H1 (cell line): ENCODE measurements at regions not wholly inside any gene's neighbourhood (a gene's known extent, or its start where the extent isn't known, plus 50 kb on each side); places are given as distances from the start of the nearest gene placed in this dataset.

Experiments used
- CTCF ChIA-PET: fragments of 300-600 bp; sonication (Branson Sonifier 250); formaldehyde crosslinking; loops from one replicate; lab custom pipeline; 2021; ENCODE audit not compliant: partially characterized antibody; lab: Charles Lee
- POLR2A ChIA-PET: fragments of 300-600 bp; sonication (Branson Sonifier 250); formaldehyde crosslinking; loops from one replicate; lab custom pipeline; 2021; ENCODE audit warnings: inconsistent platforms; ENCODE audit not compliant: partially characterized antibody; lab: Charles Lee
- DNase-seq, 2 experiments: peaks; one replicate each; pipeline versions ENCODE4 v3.0.0 to v3.0.0-alpha.2; 2010 to 2022; ENCODE audit warnings: low spot score in 2 of 2, low read depth in 1 of 2, mixed read lengths in 1 of 2
- FAIRE-seq: peaks from 2 replicates; lab custom pipeline; 2011; peaks lifted over from hg19 to GRCh38; lab: Jason Lieb, UNC
- H2AFZ ChIP-seq: 2 replicates; pipeline ENCODE4 v1.8.1; 2012; ENCODE audit warnings: low read length, inconsistent platforms
- H2AK5ac ChIP-seq: 2 replicates; pipeline ENCODE4 v1.6.1; 2013; ENCODE audit warnings: low read depth, low read length
- H2BK120ac ChIP-seq: replicated peaks from 2 replicates; pipeline ENCODE3; 2013; ENCODE audit warnings: low read depth, low read length, inconsistent platforms
- H2BK12ac ChIP-seq: 2 replicates; pipeline ENCODE4 v1.6.1; 2013; ENCODE audit warnings: low read depth, low read length
- H2BK15ac ChIP-seq: 2 replicates; pipeline ENCODE4 v1.6.1; 2013; ENCODE audit warnings: low read length
- H2BK20ac ChIP-seq: 2 replicates; pipeline ENCODE4 v1.6.1; 2013; ENCODE audit warnings: low read length
- H2BK5ac ChIP-seq: 2 replicates; pipeline ENCODE4 v1.6.1; 2013; ENCODE audit warnings: low read depth, low read length
- H3K14ac ChIP-seq: 2 replicates; pipeline ENCODE4 v1.6.1; 2013; ENCODE audit warnings: inconsistent platforms; ENCODE audit not compliant: insufficient read length
- H3K18ac ChIP-seq: 2 replicates; pipeline ENCODE4 v1.6.1; 2013; ENCODE audit warnings: low read length; ENCODE audit errors: extremely low read depth
- H3K23ac ChIP-seq: 2 replicates; pipeline ENCODE4 v1.6.1; 2013; ENCODE audit warnings: inconsistent platforms; ENCODE audit not compliant: insufficient read length
- H3K23me2 ChIP-seq: 2 replicates; pipeline ENCODE4 v1.6.1; 2013; ENCODE audit warnings: low read depth, low read length
- H3K27ac ChIP-seq: 2 replicates; pipeline ENCODE4 v1.6.1; 2011; ENCODE audit warnings: low read depth, low read length, inconsistent platforms
- H3K27me3 ChIP-seq, 4 experiments: replicated peaks in 1 of 4; 1 replicate in 1 of 4; 2 replicates in 3 of 4; pipeline versions ENCODE4 v1.6.1 to v1.8.1; 2011 to 2013; ENCODE audit warnings: low read length in 3 of 4, mild to moderate bottlenecking in 3 of 4, inconsistent platforms in 2 of 4, mixed read lengths in 2 of 4, moderate library complexity in 1 of 4; ENCODE audit not compliant: control insufficient read depth in 3 of 4, insufficient read depth in 3 of 4; ENCODE audit errors: extremely low read depth in 1 of 4
- H3K36me3 ChIP-seq, 4 experiments: 2 replicates each; pipeline versions ENCODE4 v1.6.1 to v1.8.1; 2011 to 2013; ENCODE audit warnings: mild to moderate bottlenecking in 4 of 4, low read length in 3 of 4, moderate library complexity in 2 of 4, control low read depth in 1 of 4, inconsistent platforms in 1 of 4; ENCODE audit not compliant: insufficient read depth in 4 of 4, control insufficient read depth in 2 of 4
- H3K4ac ChIP-seq: replicated peaks from 2 replicates; pipeline ENCODE3; 2013; ENCODE audit warnings: low read length, low read depth, mixed read lengths, inconsistent platforms; ENCODE audit not compliant: insufficient read length
- H3K4me1 ChIP-seq, 4 experiments: replicated peaks in 1 of 4; 1 replicate in 1 of 4; 2 replicates in 3 of 4; pipeline versions ENCODE4 v1.6.1 to v1.8.1; 2011 to 2013; ENCODE audit warnings: low read length in 3 of 4, inconsistent platforms in 2 of 4, mixed read lengths in 1 of 4; ENCODE audit not compliant: insufficient read depth in 4 of 4, control insufficient read depth in 3 of 4
- H3K4me2 ChIP-seq, 2 experiments: 2 replicates each; pipeline versions ENCODE4 v1.6.1 to v1.8.1; 2011 to 2013; ENCODE audit warnings: low read depth in 2 of 2, low read length in 2 of 2, control low read depth in 1 of 2, inconsistent platforms in 1 of 2, mild to moderate bottlenecking in 1 of 2; ENCODE audit not compliant: insufficient read depth in 1 of 2
- H3K4me3 ChIP-seq, 4 experiments: fragments of 200-600, 300-600 bp in 1 of 4; sonication (generic), shearing (Covaris generic), sonication (Bioruptor Twin) in 1 of 4; 2 replicates each; pipeline versions ENCODE4 v1.5.1 to v1.8.1; 2011 to 2016; ENCODE audit warnings: low read length in 4 of 4, low read depth in 3 of 4, control low read depth in 2 of 4, inconsistent platforms in 2 of 4, mild to moderate bottlenecking in 2 of 4, mixed read lengths in 1 of 4, moderate library complexity in 1 of 4; ENCODE audit not compliant: insufficient read depth in 2 of 4; ENCODE audit errors: extremely low read depth in 1 of 4
- H3K56ac ChIP-seq: replicated peaks from 2 replicates; pipeline ENCODE3; 2013; ENCODE audit warnings: low read depth, mild to moderate bottlenecking, mixed read lengths, low read length, inconsistent platforms; ENCODE audit not compliant: insufficient read length
- H3K79me1 ChIP-seq: 2 replicates; pipeline ENCODE4 v1.6.1; 2013; ENCODE audit warnings: low read depth, low read length, control low read depth
- H3K79me2 ChIP-seq, 2 experiments: 2 replicates each; pipeline versions ENCODE4 v1.6.1 to v1.8.1; 2012 to 2013; ENCODE audit warnings: low read length in 2 of 2, mild to moderate bottlenecking in 2 of 2, inconsistent platforms in 1 of 2; ENCODE audit not compliant: insufficient read depth in 2 of 2, control insufficient read depth in 1 of 2
- H3K9ac ChIP-seq, 4 experiments: replicated peaks in 1 of 4; 1 replicate in 1 of 4; 2 replicates in 3 of 4; pipeline versions ENCODE4 v1.6.1 to v1.8.1; 2011 to 2013; ENCODE audit warnings: low read depth in 3 of 4, low read length in 3 of 4, control low read depth in 2 of 4, mild to moderate bottlenecking in 2 of 4, moderate library complexity in 2 of 4, inconsistent platforms in 1 of 4; ENCODE audit errors: extremely low read depth in 1 of 4
- H3K9me3 ChIP-seq, 2 experiments: 2 replicates each; pipeline versions ENCODE4 v1.6.1 to v1.8.1; 2012 to 2013; ENCODE audit warnings: mild to moderate bottlenecking in 2 of 2, moderate library complexity in 2 of 2, control low read depth in 1 of 2, inconsistent platforms in 1 of 2, low read depth in 1 of 2, low read length in 1 of 2, mixed read lengths in 1 of 2; ENCODE audit not compliant: insufficient read depth in 2 of 2
- H4K20me1 ChIP-seq, 2 experiments: replicated peaks in 1 of 2; 2 replicates each; pipeline versions ENCODE3 to v1.8.1; 2011 to 2013; ENCODE audit warnings: inconsistent platforms in 2 of 2, low read length in 2 of 2, mild to moderate bottlenecking in 1 of 2; ENCODE audit not compliant: insufficient read depth in 2 of 2, control insufficient read depth in 1 of 2
- H4K5ac ChIP-seq: 2 replicates; pipeline ENCODE4 v1.6.1; 2013; ENCODE audit warnings: low read length, low read depth, mixed read lengths, inconsistent platforms; ENCODE audit not compliant: insufficient read length
- H4K8ac ChIP-seq: 2 replicates; pipeline ENCODE4 v1.8.0; 2013; ENCODE audit warnings: mild to moderate bottlenecking, moderate library complexity, low read length, inconsistent platforms; ENCODE audit not compliant: insufficient read depth; ENCODE audit errors: extremely low read depth
- H4K91ac ChIP-seq: replicated peaks from 2 replicates; pipeline ENCODE3; 2013; ENCODE audit warnings: low read length, mixed read lengths, inconsistent platforms; ENCODE audit not compliant: insufficient read length
- BRCA1 ChIP-seq: IDR thresholded peaks from 2 replicates; pipeline ENCODE4 v1.6.1; 2012; ENCODE audit warnings: low read depth, low read length, improper control_type of control experiment
- CTBP2 ChIP-seq: IDR thresholded peaks from 2 replicates; pipeline ENCODE4 v1.7.0; 2011; ENCODE audit warnings: borderline replicate concordance, mild to moderate bottlenecking, moderate library complexity, mixed read lengths, low read length; ENCODE audit not compliant: insufficient read depth, insufficient read length
- POLR2AphosphoS5 ChIP-seq: IDR thresholded peaks from 2 replicates; pipeline ENCODE4 v1.6.1; 2011; ENCODE audit warnings: low read depth, low read length
- WGBS, 2 experiments: shearing (Covaris generic) in 1 of 2; methylation state at CpG; one replicate each; pipeline versions ENCODE4 v1.1.6 to v1.1.7; 2013 to 2015; ENCODE audit warnings: low lambda C conversion rate in 2 of 2, mixed read lengths in 2 of 2, inconsistent platforms in 1 of 2, low coverage in 1 of 2, missing lambda C conversion rate in 1 of 2; ENCODE audit not compliant: insufficient replicate concordance in 2 of 2, insufficient coverage in 1 of 2, insufficient read length in 1 of 2; ENCODE audit errors: extremely low coverage in 1 of 2, missing lambda C conversion rate in 1 of 2; 5-methylcytosine and 5-hydroxymethylcytosine counted together

- peaks cover 0 to 2% (median 0%) of the 10 kb centered on the region in 4 experiments; a peak in 1 of 7 replicates for H3K4me1 ChIP-seq
- FAIRE-seq (no peak), DNase-seq (no peak)
- H3K18ac ChIP-seq = no peak overlapping the region
- no peak overlapping the region for H2BK120ac ChIP-seq
- no peak overlapping the region for H4K5ac ChIP-seq
- no peak overlapping the region for H2AFZ ChIP-seq
- H3K14ac ChIP-seq = no peak overlapping the region
- WGBS, 2 experiments = 96% methylated on average over 1 of the region's 1 CpG; no CpG with 5 or more reads in 1 of the 2 experiments
- no peak overlapping the region for H3K23ac ChIP-seq
- H3K79me1 ChIP-seq = no peaks in the 10 kb centered on the region
- no peak for TF ChIP-seq CTBP2
- TF ChIP-seq BRCA1 = no peak
- TF ChIP-seq POLR2AphosphoS5 = no peak
- no peaks in the 10 kb centered on the region for H4K20me1 ChIP-seq
- H3K36me3 ChIP-seq = no peaks in the 10 kb centered on the region
- no peak overlapping the region for H3K27ac ChIP-seq
- no peak overlapping the region for H2BK5ac ChIP-seq
- H3K4ac ChIP-seq = no peak overlapping the region
- no peak overlapping the region for H2BK12ac ChIP-seq
- H3K79me2 ChIP-seq = no peaks in the 10 kb centered on the region
- CTCF ChIA-PET = interaction anchor here (1.6 kb wide), 1 partner anchor 10 kb away, joined by 5 read pairs; no protein-coding TSS in a partner anchor
- H2AK5ac ChIP-seq = no peak overlapping the region
- H4K91ac ChIP-seq = no peak overlapping the region
- H3K4me3 ChIP-seq = no peak overlapping the region
- H3K56ac ChIP-seq = no peak overlapping the region
- no peak overlapping the region for H3K4me2 ChIP-seq
- H3K9ac ChIP-seq = no peak overlapping the region
- no peaks in the 10 kb centered on the region for H3K27me3 ChIP-seq
- no peaks in the 10 kb centered on the region for H3K23me2 ChIP-seq
- no peak overlapping the region for H2BK15ac ChIP-seq
- no peak overlapping the region for H4K8ac ChIP-seq
- H3K9me3 ChIP-seq = no peaks in the 10 kb centered on the region
- H2BK20ac ChIP-seq = no peak overlapping the region
- POLR2A ChIA-PET = no interaction called here
These were observed 724.5 kb upstream of the POT1 start for GRCh38 chr7:125654076-125654475.
